Activated CD4-positive, alpha-beta T cell treated with anti-CD3 and anti-CD28 coated beads for 36 hours (primary cell): ENCODE measurements at regions not wholly inside any gene's neighbourhood (a gene's known extent, or its start where the extent isn't known, plus 50 kb on each side); places are given as distances from the start of the nearest gene placed in this dataset.
A peak's percentile ranks its signal among the peaks of the same experiment; 100 is the strongest.
"Not testable (repeated sequence)": the region's sequence is repeated elsewhere in the genome, so short reads cannot be mapped to it uniquely, and the experiment has no call there.

Experiments used
- ATAC-seq: fragments of 200-7000 bp; cut with Tn5 transposase; one replicate; pipeline ENCODE4 v1.10.0; 2021; ENCODE audit warnings: mild to moderate bottlenecking, moderate library complexity
- CTCF ChIA-PET: fragments of 350-600 bp; sonication (Branson Sonifier 250); formaldehyde crosslinking; loops from one replicate; lab custom pipeline; 2021; ENCODE audit warnings: antibody characterized with exemption; lab: Charles Lee
- POLR2A ChIA-PET: fragments of 350-600 bp; sonication (Branson Sonifier 250); formaldehyde crosslinking; loops from one replicate; lab custom pipeline; 2021; ENCODE audit warnings: antibody characterized with exemption, inconsistent platforms; lab: Charles Lee
- DNase-seq: peaks from one replicate; pipeline ENCODE4 v3.0.0-alpha.2; 2020
- H3K27ac Mint-ChIP-seq: one replicate; pipeline ENCODE4 v1.8.0; 2021; ENCODE audit warnings: mixed read lengths
- H3K27me3 Mint-ChIP-seq: one replicate; pipeline ENCODE4 v1.8.0; 2021; ENCODE audit warnings: mixed read lengths
- H3K36me3 Mint-ChIP-seq: one replicate; pipeline ENCODE4 v1.8.0; 2021; ENCODE audit warnings: low read depth, mixed read lengths
- H3K4me1 Mint-ChIP-seq: one replicate; pipeline ENCODE4 v1.8.0; 2021; ENCODE audit warnings: mixed read lengths
- H3K4me3 Mint-ChIP-seq: one replicate; pipeline ENCODE4 v1.8.0; 2021; ENCODE audit warnings: mild to moderate bottlenecking, moderate library complexity, mixed read lengths
- H3K9me3 Mint-ChIP-seq: one replicate; pipeline ENCODE4 v1.8.0; 2021; ENCODE audit warnings: low read depth, mixed read lengths
- intact Hi-C, 2 experiments: fragments of 100-400 bp; cut with DNase I in 1 of 2; cut with micrococcal nuclease in 1 of 2; formaldehyde crosslinking; loops; one replicate each; pipeline versions ENCODE4 v1.14.2 to v1.15.1; 2022 to 2024; cut with DNase I, micrococcal nuclease

GRCh38 chrX:42027367-42028000 is 104.1 kb upstream of the CASK start:
- CTCF ChIA-PET: no interaction called here
- no peak for ATAC-seq
- intact Hi-C loops: no loop called here

DNA sequence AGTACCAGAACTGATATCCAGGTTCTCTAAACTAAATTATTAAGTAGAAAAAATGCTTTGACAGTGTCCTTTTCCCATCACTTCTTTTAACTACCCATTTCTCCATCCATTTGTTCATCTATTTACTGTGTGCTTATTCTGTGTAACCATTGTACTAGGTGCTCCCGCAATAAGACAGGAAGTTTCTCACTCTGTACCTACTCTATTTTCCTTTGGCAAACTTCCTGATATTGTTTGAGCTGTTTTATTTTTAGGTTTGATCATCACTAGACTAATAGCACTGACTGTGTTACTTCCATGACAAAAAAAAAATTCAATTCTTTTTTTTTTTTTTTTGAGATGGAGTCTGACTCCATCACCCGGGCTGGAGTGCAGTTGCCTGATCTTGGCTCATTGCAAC is 102.5 kb upstream of the CASK start:
- no peak overlapping the region for H3K27ac Mint-ChIP-seq
- DNase-seq: no peak
- no peaks in the 10 kb centered on the region for H3K27me3 Mint-ChIP-seq
- H3K4me1 Mint-ChIP-seq: peaks cover 7% of the 10 kb centered on the region
- POLR2A ChIA-PET: no interaction called here
- H3K4me3 Mint-ChIP-seq: no peak overlapping the region
- CTCF ChIA-PET: no interaction called here
- ATAC-seq: no peak
- H3K9me3 Mint-ChIP-seq: peaks cover 4% of the 10 kb centered on the region
- H3K36me3 Mint-ChIP-seq: peaks cover 2% of the 10 kb centered on the region
- intact Hi-C loops: no loop called here

More at GRCh38 chrX:42027367-42028000, 104.1 kb upstream of the CASK start:
- H3K36me3 Mint-ChIP-seq: peaks cover 4% of the 10 kb centered on the region
- H3K4me3 Mint-ChIP-seq: no peak overlapping the region
- no peak overlapping the region for H3K27ac Mint-ChIP-seq
- H3K9me3 Mint-ChIP-seq: peaks cover 6% of the 10 kb centered on the region
- no peak for DNase-seq
- POLR2A ChIA-PET: no interaction called here
- H3K4me1 Mint-ChIP-seq: no peaks in the 10 kb centered on the region
- H3K27me3 Mint-ChIP-seq: no peaks in the 10 kb centered on the region

GRCh38 chrX:42023122-42023521 is 99.8 kb upstream of the CASK start:
- ATAC-seq (peak; percentile 42), DNase-seq (no peak)
- intact Hi-C loops: no loop called here
- no peak overlapping the region for H3K27ac Mint-ChIP-seq
- POLR2A ChIA-PET: no interaction called here
- H3K4me3 Mint-ChIP-seq: no peak overlapping the region
- H3K36me3 Mint-ChIP-seq: peaks cover 2% of the 10 kb centered on the region
- no peaks in the 10 kb centered on the region for H3K9me3 Mint-ChIP-seq
- no peaks in the 10 kb centered on the region for H3K27me3 Mint-ChIP-seq
- CTCF ChIA-PET: no interaction called here
- H3K4me1 Mint-ChIP-seq: peaks cover 15% of the 10 kb centered on the region

DNA sequence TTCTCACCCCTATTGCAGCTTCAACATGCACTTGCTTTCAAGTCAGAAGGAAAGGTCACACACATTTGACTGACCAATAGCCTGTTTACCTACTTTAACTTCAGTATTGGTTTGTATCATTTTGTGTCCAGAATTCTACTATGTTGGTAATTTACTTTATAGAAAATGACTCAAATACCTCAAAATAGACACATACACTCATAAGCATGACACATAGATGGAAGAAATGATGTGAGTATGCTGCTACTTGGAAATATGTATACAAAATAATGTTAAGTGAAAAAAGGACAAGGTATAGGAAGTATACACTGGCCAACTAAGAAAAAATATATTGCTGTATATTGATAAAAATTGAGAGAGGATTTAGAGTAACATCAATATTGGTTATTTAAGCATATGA is 98.8 kb upstream of the CASK start:
- Mint-ChIP-seq H3K27ac (peak overlapping the region; percentile 60), H3K36me3 (peaks cover 2% of the 10 kb centered on the region), H3K4me1 (peaks cover 15% of the 10 kb centered on the region), H3K27me3 (no peaks in the 10 kb centered on the region), H3K9me3 (no peaks in the 10 kb centered on the region), H3K4me3 (no peak overlapping the region)
- ATAC-seq (peak; percentile 49), DNase-seq (no peak)
- intact Hi-C loops: no loop called here
- POLR2A ChIA-PET: no interaction called here
- CTCF ChIA-PET: interaction anchor here (1.9 kb wide), 1 partner anchor 224 kb away, joined by 4 read pairs; no protein-coding TSS in a partner anchor

DNA sequence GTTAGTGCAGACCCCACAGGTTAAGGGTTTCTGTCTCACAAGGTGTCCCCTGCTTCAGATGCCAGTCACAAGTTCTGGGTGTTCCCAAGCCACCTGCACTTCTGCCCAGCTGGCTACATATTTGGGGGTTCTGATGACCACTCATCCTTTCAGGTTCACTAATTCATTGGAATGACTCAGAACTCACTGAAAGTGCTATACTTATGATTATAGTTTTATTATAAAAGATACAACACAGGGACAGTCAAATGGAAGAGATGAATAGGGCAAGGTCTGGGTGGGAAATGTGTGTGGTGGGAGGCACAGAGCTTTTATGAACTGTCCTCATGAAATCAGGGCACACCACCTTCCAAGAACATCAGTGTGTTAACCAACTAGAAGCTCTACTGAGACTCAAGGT is 97.7 kb upstream of the CASK start:
- H3K9me3 Mint-ChIP-seq: no peaks in the 10 kb centered on the region
- no peaks in the 10 kb centered on the region for H3K27me3 Mint-ChIP-seq
- no peaks in the 10 kb centered on the region for H3K36me3 Mint-ChIP-seq
- ChIA-PET POLR2A (no interaction called here), CTCF (interaction anchor here (1.9 kb wide), 1 partner anchor 223 kb away, joined by 4 read pairs; no protein-coding TSS in a partner anchor)
- no peak for DNase-seq
- peaks cover 15% of the 10 kb centered on the region for H3K4me1 Mint-ChIP-seq
- ATAC-seq: no peak
- H3K27ac Mint-ChIP-seq: no peak overlapping the region
- intact Hi-C loops: no loop called here
- no peak overlapping the region for H3K4me3 Mint-ChIP-seq

DNA sequence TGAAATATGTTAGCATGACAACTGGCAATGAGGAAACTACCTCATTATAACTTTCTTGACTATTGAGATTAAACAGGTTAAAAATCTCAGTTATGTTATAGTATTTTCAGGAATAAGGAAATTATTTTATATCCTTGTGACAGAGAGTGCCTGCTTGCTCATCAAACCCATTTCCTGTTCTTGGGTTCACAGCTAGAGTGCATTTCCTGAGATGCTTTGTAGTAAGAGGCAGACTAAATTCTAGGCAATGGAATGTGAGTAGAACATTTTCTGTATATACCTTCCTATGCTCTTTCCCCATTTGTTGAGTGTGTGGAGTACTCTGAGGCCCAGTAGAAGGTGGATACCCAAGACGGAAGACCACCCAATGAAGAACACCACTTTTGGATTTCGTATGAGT is 96.9 kb upstream of the CASK start:
- no peaks in the 10 kb centered on the region for H3K9me3 Mint-ChIP-seq
- CTCF ChIA-PET: interaction anchor here (0.6 to 1.9 kb wide), 2 partner anchors 222 to 616 kb away, joined by 3 to 4 read pairs; no protein-coding TSS in a partner anchor
- DNase-seq (no peak), ATAC-seq (peak; percentile 30)
- POLR2A ChIA-PET: no interaction called here
- H3K36me3 Mint-ChIP-seq: no peaks in the 10 kb centered on the region
- no peak overlapping the region for H3K27ac Mint-ChIP-seq
- no peak overlapping the region for H3K4me3 Mint-ChIP-seq
- H3K4me1 Mint-ChIP-seq: peaks cover 15% of the 10 kb centered on the region
- intact Hi-C loops: no loop called here
- no peaks in the 10 kb centered on the region for H3K27me3 Mint-ChIP-seq

GRCh38 chrX:42017971-42018370 is 94.6 kb upstream of the CASK start:
- Mint-ChIP-seq H3K27ac (no peak overlapping the region), H3K27me3 (no peaks in the 10 kb centered on the region), H3K4me3 (no peak overlapping the region), H3K4me1 (peaks cover 15% of the 10 kb centered on the region), H3K36me3 (no peaks in the 10 kb centered on the region), H3K9me3 (no peaks in the 10 kb centered on the region)
- CTCF ChIA-PET: no interaction called here
- no peak for DNase-seq
- ATAC-seq: no peak
- intact Hi-C loops: no loop called here
- POLR2A ChIA-PET: no interaction called here

GRCh38 chrX:42000836-42001235 is 77.5 kb upstream of the CASK start:
- ChIA-PET CTCF (no interaction called here), POLR2A (no interaction called here)
- H3K36me3 Mint-ChIP-seq: no peaks in the 10 kb centered on the region
- H3K27ac Mint-ChIP-seq: no peak overlapping the region
- intact Hi-C loops: no loop called here
- no peak for ATAC-seq
- no peak overlapping the region for H3K4me3 Mint-ChIP-seq
- no peaks in the 10 kb centered on the region for H3K9me3 Mint-ChIP-seq
- DNase-seq: no peak
- H3K4me1 Mint-ChIP-seq: no peaks in the 10 kb centered on the region
- no peaks in the 10 kb centered on the region for H3K27me3 Mint-ChIP-seq

GRCh38 chrX:41984628-41985027 is 61.3 kb upstream of the CASK start:
- CTCF ChIA-PET: no interaction called here
- Mint-ChIP-seq H3K4me1 (peaks cover 4% of the 10 kb centered on the region), H3K4me3 (no peak overlapping the region), H3K27me3 (peaks cover under 1% of the 10 kb centered on the region), H3K9me3 (no peaks in the 10 kb centered on the region), H3K36me3 (no peaks in the 10 kb centered on the region), H3K27ac (no peak overlapping the region)
- ATAC-seq (no peak), DNase-seq (peak; percentile 6)
- intact Hi-C loops: no loop called here
- POLR2A ChIA-PET: no interaction called here

- Mint-ChIP-seq H3K4me3 (no peak overlapping the region), H3K27ac (no peak overlapping the region), H3K9me3 (no peaks in the 10 kb centered on the region), H3K27me3 (no peaks in the 10 kb centered on the region), H3K4me1 (peaks cover 4% of the 10 kb centered on the region), H3K36me3 (no peaks in the 10 kb centered on the region)
- ATAC-seq: no peak
- ChIA-PET CTCF (interaction anchor here (0.6 kb wide), 1 partner anchor 186 kb away, joined by 4 read pairs; no protein-coding TSS in a partner anchor), POLR2A (no interaction called here)
- DNase-seq: no peak
- intact Hi-C loops: no loop called here
Measured at GRCh38 chrX:41982953-41983352, 59.6 kb upstream of the CASK start.

DNA sequence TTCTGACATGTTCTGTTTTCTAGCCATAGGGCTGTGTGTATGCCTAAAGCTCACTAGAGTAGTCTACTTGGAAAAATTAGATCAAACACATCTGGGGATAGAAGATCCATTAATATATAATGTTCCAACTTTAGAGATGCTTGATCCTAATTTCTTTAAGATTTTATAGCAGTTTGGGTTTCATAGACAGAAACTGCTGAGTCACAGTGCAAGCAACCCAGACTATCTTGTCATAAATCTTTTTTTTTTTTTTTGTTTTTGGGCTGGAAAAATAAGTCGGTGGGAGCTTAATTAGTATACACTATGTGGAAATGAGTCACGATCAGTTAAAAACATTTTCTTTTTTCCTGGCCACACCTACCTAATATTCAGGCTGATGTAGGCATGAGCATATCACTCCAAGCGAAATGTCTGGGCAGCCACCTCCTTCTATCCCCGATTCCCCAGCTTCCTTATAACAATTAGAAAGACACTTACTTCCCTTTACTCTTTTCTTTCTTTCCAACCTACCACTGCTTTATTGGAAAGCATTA is 58.2 kb upstream of the CASK start:
- ATAC-seq: no peak
- Mint-ChIP-seq H3K4me3 (no peak overlapping the region), H3K4me1 (peaks cover 4% of the 10 kb centered on the region), H3K36me3 (no peaks in the 10 kb centered on the region), H3K27me3 (no peaks in the 10 kb centered on the region), H3K9me3 (no peaks in the 10 kb centered on the region), H3K27ac (no peak overlapping the region)
- CTCF ChIA-PET: no interaction called here
- no peak for DNase-seq
- POLR2A ChIA-PET: interaction anchor here (0.7 kb wide), 1 partner anchor 276 kb away, joined by 3 read pairs; no protein-coding TSS in a partner anchor
- intact Hi-C loops: no loop called here

DNA sequence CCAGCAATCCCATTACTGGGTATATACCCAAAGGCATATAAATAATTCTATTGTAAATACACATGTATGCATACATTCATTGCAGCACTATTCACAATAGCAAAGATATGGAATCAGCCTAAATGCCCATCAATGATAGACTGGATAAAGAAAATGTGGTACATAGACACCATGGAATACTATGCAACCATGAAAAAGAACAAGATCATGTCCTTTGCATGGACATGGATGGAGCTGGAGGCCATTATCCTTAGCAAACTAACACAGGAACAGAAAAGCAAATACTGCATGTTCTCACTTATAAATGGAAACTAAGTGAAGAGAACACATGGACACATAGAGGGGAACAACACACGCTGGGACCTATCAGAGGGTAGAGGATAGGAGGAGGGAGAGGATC is 51.3 kb upstream of the CASK start:
- CTCF ChIA-PET, H3K36me3 Mint-ChIP-seq, H3K9me3 Mint-ChIP-seq, ATAC-seq, intact Hi-C loops, POLR2A ChIA-PET, H3K27ac Mint-ChIP-seq, H3K4me3 Mint-ChIP-seq, DNase-seq, H3K27me3 Mint-ChIP-seq, H3K4me1 Mint-ChIP-seq: not testable (repeated sequence)
